SK-N-DZ (cell line): ENCODE measurements at regions not wholly inside any gene's neighbourhood (a gene's known extent, or its start where the extent isn't known, plus 50 kb on each side); places are given as distances from the start of the nearest gene placed in this dataset.
A peak's percentile ranks its signal among the peaks of the same experiment; 100 is the strongest.
"Not testable (repeated sequence)": the region's sequence is repeated elsewhere in the genome, so short reads cannot be mapped to it uniquely, and the experiment has no call there.

Experiments used
- DNase-seq: peaks from one replicate; pipeline ENCODE4 v3.0.0-alpha.2; 2015; ENCODE audit warnings: low spot score

DNA sequence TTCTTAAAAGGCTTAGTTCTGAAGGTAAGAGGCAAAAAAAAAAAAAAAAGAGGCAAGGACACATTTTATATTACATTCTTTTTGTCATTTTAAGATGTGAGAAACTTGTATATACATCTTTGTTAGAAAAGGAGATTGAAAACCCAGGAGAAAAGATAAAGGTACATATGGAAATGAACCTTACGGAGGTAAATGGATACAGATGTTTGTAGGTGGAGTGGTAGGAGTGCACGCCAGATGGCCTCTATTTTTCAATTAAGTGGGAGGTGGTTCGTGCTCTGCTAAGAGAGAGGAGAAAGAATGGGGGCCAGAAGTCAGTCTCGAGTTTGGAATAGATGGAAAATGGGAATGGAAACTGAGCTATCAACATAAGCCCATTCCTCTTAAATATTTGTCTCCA is 622.5 kb upstream of the GHITM start:
- peak; percentile 86 for DNase-seq

DNA sequence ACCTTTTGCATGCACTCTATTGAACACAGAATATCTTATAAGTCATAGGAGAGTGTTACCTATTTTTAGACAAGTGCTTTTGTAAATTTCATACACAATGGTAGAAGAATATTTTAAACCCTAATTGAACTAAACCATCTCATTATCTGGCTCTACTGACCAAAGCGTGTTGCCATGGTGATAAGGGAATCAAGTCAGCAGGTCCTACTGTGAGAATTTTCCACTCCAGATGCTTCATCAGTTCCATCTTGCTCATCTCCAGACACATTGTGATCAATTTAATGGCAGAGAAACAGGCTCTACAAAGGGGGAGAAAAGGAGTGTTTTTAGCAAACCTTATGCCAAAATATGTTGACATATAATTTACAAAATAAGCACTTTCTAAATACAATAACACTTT is 621.9 kb upstream of the GHITM start:
- DNase-seq = peak; percentile 52

DNA sequence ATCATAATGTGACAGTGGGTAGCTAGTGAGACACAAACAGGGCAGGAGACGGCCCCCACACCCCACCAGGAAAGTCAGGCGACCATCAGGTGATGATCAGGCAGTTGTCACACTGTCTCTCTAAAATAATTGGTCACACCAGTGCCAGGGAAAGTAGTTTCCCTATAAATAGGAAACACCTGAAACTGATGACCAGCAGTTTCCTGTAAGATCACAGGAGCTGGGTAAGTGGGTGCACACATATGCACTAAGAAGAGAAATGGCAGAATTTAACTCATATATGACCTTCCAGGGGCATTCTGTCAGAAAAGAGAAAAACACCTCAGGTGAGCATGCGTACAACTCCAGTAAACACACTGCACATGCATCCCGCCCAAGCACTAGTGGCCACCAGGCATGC is 620.5 kb upstream of the GHITM start:
- DNase-seq = no peak

DNA sequence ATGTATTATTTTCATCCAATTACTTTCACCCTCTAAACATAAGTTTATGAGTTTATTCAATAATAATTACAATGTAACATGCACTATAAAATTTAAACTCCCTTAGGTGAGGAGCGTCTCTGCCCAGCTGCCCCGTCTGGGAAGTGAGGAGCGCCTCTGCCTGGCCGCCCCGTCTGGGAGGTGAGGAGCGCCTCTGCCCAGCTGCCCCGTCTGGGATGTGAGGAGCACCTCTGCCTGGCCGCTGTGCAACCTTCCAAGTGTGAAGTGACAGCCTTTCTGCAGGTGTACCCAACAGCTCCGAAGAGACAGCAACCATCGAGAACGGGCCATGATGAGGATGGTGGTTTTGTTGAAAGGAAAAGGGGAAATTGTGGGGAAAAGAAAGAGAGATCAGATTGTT is 618.9 kb upstream of the GHITM start:
- DNase-seq = not testable (repeated sequence)

DNA sequence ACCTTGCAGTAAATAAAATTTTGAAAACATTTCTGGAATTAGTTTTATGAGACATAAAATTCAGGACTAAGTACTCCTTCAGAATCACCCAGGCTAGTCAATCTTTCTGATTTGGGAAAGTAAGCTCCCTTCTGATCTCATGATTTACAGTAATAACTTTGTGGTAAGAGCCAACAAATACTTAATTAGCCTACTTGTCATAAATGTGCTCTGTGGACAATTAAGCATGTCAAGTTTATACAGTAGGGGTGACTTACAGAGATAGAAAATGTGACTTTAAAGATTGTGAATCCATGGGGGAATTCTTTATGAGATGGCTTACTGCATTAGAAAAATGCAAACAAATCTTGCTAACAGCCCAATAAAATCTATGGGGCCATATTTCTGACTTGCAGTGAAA is 616.9 kb upstream of the GHITM start:
- DNase-seq = no peak

DNA sequence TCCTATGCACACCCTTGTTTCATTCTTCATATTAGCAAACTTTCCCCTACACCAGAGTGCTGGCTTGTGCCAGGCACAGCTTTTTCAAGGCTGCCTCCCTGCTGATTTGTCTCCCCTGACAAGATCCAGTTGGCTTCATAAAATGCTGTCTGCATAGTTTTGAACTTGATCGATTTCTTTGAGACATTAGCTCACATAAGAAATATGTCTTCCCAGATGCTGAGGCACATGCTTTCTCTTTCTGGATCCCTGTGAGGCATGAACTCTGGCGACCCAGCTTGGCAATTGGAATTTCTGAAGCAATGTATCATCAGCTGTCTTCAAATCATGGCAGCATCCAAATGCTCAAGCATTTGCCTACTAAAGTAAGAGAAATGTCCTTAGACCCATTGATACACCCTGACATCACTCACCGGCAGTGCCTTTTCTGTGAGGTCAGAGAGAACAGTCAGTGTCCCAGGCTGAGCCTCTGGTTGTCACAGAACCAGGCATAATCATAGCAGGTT is 616.4 kb upstream of the GHITM start:
- DNase-seq = peak; percentile 24

DNA sequence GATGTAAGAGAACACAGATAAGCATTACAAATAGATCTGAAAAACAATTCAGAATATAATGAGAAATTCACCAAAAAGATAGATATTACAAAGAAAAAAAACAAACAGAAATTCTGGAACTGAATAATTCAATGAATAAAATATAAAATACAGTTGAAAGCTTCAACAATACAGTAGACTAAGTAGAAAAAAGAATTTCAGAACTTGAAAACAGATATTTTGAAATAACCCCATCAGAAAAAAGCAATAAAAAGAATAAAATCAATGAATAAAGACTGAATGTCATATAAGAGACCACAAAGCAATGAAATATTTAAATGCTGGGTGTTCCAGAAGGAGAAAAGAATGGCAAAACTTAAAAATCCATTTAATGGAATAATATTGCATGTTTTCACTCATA is 611.4 kb upstream of the GHITM start:
- DNase-seq = no peak

DNA sequence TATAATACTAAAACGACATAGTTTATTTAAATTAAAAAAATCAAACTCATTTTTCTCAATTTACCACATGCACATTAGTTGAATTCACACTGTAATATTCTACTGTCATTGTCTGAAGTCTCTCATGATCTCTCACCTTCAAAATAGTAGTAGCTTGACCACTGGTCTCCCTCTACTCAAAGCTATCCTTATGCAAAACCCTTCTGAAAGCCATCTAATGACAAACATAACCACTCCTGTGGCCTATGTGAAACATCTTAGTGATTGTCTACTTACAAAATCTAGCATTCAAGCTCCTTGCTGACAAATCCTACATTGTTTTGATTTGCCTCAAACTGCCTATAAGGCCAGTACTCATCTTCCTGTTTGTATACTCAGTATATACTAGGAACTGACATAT is 606.0 kb upstream of the GHITM start:
- no peak for DNase-seq

DNA sequence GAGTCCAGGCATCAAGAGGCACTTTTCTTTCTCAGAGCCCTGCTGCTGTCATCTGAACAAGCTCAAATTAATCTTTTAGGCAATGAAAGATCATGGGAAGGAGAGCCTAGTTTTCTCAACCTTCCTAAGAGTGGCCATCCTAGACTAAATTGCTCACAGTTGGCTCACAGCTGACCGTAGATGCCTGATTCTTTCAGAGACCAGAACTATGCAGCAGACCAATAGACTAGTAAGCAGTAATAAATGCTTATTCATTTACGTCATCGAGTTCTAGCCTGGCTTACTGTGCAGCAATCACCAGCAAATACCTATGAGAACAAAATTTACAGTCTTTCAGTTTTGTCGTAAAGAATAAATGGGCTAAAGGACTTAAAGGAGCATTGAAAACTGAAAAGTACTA is 602.9 kb upstream of the GHITM start:
- no peak for DNase-seq

DNA sequence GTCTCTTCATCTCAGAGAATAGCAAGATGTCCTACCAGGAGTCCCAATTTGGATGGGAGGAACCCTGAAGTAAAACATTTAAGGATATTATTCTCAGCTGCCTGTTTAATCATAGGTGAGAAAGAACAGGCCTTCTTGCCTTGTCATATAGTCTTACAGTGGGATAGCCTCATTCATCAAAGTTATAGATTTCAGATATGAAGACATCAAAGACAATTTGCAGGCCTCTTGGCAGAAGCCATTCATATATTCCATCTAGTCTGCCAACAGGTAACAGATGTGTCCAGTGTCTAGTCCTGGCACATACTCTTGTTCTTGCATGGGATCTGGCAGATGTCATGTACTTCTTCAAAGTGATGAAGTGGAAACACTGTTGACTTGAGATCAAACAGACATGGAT is 601.3 kb upstream of the GHITM start:
- DNase-seq = peak; percentile 98

DNA sequence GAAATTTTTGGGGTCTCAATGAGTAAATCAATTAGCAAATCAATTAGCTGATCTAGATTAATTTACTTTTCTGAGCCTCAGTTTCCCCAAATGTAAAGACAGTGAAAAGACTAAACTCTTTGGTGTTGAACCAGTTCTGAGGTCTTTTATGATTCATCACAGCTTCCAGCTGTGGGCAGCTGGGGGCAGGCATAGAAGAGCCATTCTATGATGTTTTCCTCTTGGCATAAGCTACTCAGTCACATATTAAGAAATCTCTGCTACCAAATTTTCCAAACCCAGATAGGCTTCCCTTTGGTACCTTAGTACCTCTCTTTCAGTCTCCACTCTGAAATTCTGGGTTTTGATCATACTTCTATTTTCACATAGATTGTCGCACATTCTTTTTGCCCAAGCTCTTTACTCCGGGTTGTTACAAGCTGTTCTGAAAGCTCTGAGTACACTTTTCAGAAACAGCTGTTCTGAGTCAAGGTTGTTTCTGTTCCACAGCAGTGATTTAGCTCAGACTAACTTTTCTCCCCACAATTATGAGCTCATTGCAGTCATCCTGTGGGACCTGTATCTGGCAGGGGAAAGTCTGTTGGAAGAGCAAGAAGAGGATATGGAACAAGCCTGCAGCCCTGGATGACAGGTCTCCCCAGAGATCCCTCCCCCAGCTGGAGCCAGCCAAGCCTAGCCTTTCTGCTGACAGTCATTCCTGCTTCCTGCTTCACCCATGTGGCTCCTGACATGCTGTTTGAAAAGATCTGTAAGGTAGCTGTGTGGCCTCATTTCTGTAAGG is 599.6 kb upstream of the GHITM start:
- peak; percentile 88 for DNase-seq

DNA sequence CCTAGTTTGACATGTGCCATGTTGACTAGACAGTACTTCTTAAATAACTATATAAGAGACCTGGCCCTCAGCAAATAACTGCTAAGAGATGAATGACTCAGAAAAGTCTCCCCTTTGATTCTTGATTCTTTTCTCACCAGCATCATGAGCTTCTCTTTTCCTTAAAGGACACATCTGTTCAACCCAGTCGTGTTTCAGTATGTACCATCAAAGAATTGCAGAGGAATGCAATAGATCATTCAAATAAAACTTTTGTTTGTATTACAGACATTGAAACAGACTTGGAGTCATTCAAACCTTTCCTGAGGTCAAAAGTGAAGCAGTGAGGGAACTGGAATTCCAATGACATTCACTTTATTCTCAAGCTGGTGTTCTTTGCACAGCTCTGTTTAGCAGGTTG is 598.3 kb upstream of the GHITM start:
- no peak for DNase-seq

DNA sequence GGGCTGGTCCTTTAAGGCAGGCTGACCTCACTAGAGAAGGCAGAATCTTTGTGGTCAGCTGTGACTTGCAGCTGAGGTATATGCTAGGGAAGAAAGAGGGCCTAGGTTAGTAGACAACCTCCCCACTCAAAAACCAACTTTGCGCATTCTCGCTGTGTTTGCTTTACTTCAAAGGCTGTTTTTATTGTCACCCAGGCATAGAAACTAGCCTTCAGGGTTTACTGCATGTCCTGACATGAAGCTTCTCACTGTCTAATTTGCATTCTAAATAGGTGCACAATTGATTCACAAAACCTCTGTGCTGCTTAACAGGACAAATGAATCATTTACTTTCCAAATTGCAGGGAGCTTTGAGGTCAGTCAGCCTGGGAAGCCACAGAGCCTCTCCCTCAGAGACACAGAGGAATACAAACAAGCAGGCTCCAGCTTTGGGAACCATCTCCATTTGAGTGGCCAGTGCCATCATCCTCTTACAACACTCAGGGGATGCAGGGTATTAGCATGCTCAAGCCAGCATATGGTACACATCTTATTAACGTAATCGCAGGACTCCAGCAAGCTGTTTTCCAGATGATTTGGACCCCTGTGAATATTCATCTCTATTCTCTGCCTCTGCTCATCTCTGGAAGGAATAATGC is 596.4 kb upstream of the GHITM start:
- no peak for DNase-seq

DNA sequence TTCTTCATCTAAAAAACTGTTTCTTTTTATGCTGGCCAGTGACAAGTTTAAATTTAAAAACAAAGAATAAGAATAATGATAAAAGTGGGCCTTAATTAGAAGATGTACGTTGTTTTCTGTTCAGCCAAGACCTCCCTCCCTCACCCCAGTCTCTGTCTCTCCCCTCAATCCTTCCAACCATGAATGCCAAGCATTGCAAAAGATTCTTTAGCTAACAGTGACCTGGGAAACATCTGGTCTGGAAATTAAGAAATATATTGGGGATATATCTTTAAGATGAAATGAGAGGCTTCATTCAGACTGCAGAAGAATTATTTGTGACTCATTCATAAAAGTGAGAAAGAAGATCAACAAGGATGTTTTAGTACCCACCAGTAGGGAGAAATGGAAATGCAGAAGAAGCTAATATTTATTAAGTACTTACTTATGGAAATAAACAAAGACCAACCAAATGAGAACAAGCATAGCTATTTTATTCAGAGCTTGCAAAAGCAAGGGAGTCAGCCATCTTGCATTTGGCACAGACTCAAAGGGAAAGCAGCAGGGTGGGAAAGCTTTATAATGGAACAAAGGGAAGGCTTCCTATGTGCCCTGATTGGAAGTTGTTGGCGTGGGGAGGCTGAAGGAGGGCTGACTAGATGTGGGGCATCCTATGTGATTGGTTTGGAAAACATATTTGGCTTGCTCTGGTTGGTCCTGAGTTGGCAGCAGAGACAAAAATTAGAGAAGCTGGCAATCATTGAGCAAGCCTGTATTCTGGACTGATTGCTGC is 595.4 kb upstream of the GHITM start:
- DNase-seq = no peak

DNA sequence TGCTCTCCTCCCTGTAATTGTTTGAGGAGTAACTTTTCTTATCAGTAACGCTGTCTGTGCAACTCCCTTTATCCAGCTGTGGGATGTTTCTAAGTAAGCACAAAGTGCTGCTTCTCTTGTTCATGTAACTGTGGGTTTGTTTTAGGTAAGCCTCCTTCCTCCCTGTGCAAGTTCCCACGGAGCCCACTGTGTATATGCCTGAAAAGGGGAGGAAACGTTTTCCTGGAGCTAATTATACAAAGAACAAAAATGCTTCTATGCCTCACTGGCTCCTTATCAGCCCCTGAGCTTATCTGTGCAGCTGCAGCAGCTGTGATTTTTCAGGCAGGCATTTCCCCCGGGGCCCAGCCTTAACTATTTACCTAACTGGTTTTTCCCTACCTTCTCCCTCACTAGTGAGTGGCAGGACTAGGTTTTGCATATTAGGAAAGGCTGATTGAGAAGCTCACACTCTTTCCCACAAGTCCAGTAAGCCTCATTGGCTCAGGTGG is 593.4 kb upstream of the GHITM start:
- DNase-seq = peak; percentile 82

DNA sequence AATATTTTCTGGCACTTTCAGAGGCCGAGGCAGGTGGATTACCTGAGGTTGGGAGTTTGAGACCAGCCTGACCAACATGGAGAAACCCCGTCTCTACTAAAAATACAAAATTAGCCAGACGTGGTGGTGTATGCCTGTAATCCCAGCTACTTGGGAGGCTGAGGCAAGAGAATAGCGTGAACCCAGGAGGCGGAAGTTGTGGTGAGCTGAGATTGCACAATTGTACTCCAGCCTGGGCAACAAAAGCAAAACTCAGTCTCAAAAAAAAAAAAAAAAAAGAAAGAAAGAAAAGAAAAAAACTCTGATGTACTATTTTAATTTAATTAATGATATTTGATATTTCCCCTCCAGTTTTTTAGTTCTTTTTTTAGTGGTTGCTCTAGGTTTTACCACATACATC is 588.1 kb upstream of the GHITM start:
- not testable (repeated sequence) for DNase-seq

DNA sequence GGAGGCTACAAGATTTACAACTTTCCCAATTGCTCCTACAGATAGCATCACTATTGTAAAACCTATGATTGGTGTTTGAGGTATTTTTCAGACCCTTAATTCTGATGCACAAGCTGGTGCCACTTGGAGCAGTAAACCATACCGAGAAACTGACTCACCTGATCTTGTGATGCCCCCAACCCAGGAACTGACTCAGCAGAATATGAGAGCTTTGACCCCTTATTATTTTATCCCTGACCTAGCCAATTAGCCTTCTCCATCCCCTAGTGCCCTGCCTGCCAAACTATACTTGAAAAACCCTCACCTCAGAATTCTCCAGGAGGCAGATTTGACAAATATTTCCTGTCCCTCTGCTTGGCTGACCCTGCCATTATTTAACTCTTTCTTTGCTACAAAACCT is 585.9 kb upstream of the GHITM start:
- no peak for DNase-seq

DNA sequence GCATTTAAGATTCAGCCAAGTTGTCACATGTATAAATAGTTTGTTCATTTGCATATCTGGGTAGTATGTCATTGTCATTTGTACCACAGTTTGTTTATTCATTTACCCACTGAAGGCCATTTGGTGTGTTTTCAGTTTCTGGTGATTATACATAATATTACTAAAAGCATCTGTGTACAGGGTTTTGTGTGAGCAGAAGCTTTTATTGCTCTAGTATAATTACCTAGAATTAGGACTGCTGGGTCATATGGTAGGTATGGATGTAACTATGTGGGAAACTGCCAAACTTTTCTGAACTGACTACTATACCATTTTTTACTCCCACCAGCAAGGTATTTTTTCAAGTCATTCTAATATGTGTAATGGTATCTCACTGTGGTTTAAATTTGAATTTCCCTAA is 584.0 kb upstream of the GHITM start:
- no peak for DNase-seq

DNA sequence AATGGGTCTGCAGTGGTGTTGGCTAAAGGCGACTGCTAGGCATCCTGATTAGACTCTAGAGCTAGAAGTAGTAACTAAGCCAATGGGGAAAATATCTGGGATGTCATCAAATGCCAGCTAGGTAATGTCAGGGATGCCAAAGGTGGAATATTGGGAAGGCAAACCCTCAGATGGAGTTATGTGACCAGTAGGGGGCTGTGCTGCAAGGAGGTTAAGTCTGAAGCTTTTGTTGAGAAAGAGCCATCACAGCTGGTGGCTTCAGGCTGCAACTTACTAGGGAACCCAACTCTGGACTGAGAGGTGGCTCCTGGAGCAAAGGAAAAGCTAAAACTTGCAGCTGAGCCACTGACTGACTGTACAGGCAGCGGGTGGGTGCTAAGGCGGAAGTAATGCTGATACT is 576.9 kb upstream of the GHITM start:
- DNase-seq = no peak

DNA sequence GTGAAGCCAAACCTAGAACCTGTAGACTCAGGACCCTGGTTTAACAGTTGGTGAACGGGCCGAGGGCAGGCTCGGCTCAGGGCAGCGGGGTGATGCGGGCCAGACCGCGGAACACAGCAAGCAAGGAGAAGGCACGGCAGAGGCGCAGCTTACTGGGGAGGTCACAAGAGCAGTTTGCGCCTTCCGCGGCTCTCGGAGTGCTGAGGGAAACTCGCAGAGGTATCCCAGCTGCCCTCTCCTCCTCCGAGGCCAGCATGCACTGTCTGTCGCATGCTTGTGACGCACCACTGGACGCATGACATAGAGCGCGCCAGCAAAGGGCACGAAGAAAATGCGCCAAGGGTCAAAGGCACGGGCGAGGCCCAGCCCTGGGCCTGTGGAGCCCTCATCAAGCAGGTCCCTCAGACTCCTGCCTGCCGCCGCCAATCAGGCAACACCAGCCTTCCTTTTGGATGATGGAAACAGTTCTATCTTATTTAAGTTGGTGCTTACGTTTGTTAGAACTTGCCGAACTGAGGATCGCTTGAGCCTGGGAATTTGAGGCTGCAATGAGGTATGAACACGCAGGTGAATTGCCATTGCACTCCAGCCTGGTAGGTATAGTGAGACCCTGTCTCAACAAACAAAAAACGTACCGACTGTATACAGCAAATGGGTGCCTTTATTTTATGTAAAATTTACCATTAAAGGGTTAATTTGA is 574.3 kb upstream of the GHITM start:
- DNase-seq = no peak

DNA sequence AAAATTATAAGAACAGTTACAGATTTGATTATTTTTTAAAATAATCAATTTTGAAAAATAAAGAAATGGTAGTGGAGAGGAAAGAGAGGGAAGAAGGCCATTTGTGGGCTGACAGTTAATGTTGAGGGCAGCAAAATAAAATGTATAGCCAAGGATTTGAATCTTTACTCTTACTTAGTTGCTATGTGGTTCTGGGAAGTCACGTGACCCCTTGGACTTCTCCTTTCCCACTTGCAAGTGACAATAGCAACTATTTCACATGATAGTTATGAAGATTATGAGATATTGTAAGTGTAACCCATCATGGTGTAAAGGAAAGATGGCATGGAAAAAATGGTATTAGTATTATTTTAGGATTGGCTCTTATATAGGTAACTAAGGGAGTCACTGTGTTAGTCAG is 567.3 kb upstream of the GHITM start:
- DNase-seq = no peak

DNA sequence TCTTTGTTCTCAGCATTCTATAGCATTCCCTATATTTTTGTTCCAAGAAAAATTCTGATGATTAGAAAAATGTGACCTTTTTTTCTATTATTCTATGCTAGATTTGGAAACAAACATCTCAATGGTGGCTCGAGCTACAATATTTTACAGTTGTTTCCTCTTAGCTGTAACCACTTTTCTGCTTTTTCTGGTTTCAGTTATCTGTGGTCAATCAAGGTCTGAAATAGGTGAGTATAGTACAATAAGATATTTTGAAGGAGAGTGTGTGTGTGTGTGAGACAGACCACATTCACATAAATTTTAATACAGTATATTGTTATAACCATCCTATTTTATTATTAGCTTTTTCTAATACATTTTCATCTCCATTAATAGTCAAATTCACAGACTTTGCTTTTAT is 564.5 kb upstream of the GHITM start:
- no peak for DNase-seq
